ENCODE measurements at regions not wholly inside any gene's neighbourhood (a gene's known extent, or its start where the extent isn't known, plus 50 kb on each side); places are given as distances from the start of the nearest gene placed in this dataset.

- TF ChIP-seq ZFP30 (CRISPR knock-in tag; IDR thresholded peaks at IDR 0.05) (no peak), ARNTL (CRISPR knock-in tag; IDR thresholded peaks at IDR 0.05; ENCODE audit: borderline replicate concordance, low read depth) (no peak), TSHZ2 (CRISPR knock-in tag; IDR thresholded peaks at IDR 0.05) (no peak), CSRNP3 (CRISPR knock-in tag; IDR thresholded peaks at IDR 0.05) (no peak), GLIS3 (CRISPR knock-in tag; IDR thresholded peaks at IDR 0.05) (no peak), ZNF8 (CRISPR knock-in tag; IDR thresholded peaks at IDR 0.05) (no peak), PATZ1 (CRISPR knock-in tag; IDR thresholded peaks at IDR 0.05; ENCODE audit: borderline replicate concordance) (no peak), ESRRG (CRISPR knock-in tag; IDR thresholded peaks at IDR 0.05) (no peak)
- no peak for ATAC-seq
Observed at GRCh38 chr11:131043251-131043650, 127.0 kb upstream of the SNX19 start.

GRCh38 chr11:131044851-131045250, 128.6 kb upstream of the SNX19 start:
- ATAC-seq = no peak
- no peak for TF ChIP-seq POU6F1 (CRISPR knock-in tag; IDR thresholded peaks at IDR 0.05; ENCODE audit: borderline replicate concordance, low read depth)
- TF ChIP-seq CSDC2 (CRISPR knock-in tag; IDR thresholded peaks at IDR 0.05) = no peak

GRCh38 chr11:131052367-131052766, 136.1 kb upstream of the SNX19 start:
- TF ChIP-seq CSDC2 (CRISPR knock-in tag; IDR thresholded peaks at IDR 0.05) (no peak), CSRNP3 (CRISPR knock-in tag; IDR thresholded peaks at IDR 0.05) (no peak), ISL1 (CRISPR knock-in tag; IDR thresholded peaks at IDR 0.05) (no peak), GLIS3 (CRISPR knock-in tag; IDR thresholded peaks at IDR 0.05) (no peak), PATZ1 (CRISPR knock-in tag; IDR thresholded peaks at IDR 0.05; ENCODE audit: borderline replicate concordance) (no peak)
- ATAC-seq = no peak

GRCh38 chr11:131056036-131056435, 139.8 kb upstream of the SNX19 start:
- no peak for ATAC-seq
- TF ChIP-seq ARNTL (CRISPR knock-in tag; IDR thresholded peaks at IDR 0.05; ENCODE audit: borderline replicate concordance, low read depth) (no peak), CREB5 (CRISPR knock-in tag; IDR thresholded peaks at IDR 0.05; ENCODE audit: low read depth) (no peak), ZNF70 (CRISPR knock-in tag; IDR thresholded peaks at IDR 0.05) (no peak), ZNF565 (CRISPR knock-in tag; conservative IDR thresholded peaks at IDR 0.05; ENCODE audit: low read depth) (no peak), POU6F1 (CRISPR knock-in tag; IDR thresholded peaks at IDR 0.05; ENCODE audit: borderline replicate concordance, low read depth) (no peak), BACH2 (CRISPR knock-in tag; IDR thresholded peaks at IDR 0.05; ENCODE audit: borderline replicate concordance) (no peak), GLIS3 (CRISPR knock-in tag; IDR thresholded peaks at IDR 0.05) (no peak), ESRRG (CRISPR knock-in tag; IDR thresholded peaks at IDR 0.05) (no peak), ZC3H10 (CRISPR knock-in tag; IDR thresholded peaks at IDR 0.05) (no peak), OSR1 (CRISPR knock-in tag; IDR thresholded peaks at IDR 0.05) (no peak)

Data from SK-N-SH treated with all-trans-retinoic acid at 6 μM for 48 hours (cell line).